ENCODE measurements at regions not wholly inside any gene's neighbourhood (a gene's known extent, or its start where the extent isn't known, plus 50 kb on each side); places are given as distances from the start of the nearest gene placed in this dataset.

- DNase-seq = no peak
Observed at GRCh38 chr9:105928416-105928815, 234.1 kb downstream of the TMEM38B start.

- DNase-seq = no peak
Observed at GRCh38 chr9:105930011-105930627, 235.8 kb downstream of the TMEM38B start.

DNA sequence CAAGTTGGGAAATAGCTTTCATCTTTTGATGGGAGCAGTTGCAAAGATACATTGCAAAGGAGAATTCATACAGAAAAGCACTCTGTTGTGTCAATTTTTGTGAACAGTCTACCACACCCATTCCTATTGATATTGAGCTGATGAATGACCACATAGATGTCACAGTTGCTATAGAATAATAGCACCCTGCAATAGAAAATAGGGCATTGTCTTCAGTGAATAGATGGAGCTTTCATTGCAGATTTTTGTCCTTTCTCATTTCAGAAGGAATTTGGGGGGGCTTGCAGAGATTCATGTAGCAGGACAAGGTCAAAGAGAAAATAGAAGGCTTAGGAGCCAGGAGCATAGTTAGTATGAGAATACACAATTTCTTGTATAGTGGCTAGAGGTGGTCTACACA, 237.9 kb downstream of the TMEM38B start:
- DNase-seq = no peak

- no peak for DNase-seq
Observed at GRCh38 chr9:105950448-105950847, 256.1 kb downstream of the TMEM38B start.

DNA sequence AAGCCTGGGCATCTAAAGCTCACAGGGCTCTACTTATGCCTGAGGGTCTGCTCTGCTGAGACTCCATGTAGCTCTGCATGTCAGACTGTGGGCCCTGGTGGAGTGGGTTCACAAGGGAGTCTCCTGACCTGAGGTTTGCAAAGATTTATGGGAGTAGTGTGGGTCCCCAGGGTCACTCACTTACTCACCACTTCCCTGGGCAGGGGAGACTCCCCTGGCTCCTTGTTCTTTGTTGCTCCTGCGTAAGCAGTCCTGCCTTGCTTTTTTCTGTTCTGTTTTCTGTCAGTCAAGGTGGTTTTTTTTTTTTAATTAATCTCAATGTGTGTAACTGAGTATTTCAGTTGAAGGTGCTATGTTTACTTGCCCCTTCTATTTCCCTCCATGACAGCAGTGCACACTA, 256.6 kb downstream of the TMEM38B start:
- DNase-seq = no peak

GRCh38 chr9:105954517-105954916, 260.2 kb downstream of the TMEM38B start:
- no peak for DNase-seq

DNA sequence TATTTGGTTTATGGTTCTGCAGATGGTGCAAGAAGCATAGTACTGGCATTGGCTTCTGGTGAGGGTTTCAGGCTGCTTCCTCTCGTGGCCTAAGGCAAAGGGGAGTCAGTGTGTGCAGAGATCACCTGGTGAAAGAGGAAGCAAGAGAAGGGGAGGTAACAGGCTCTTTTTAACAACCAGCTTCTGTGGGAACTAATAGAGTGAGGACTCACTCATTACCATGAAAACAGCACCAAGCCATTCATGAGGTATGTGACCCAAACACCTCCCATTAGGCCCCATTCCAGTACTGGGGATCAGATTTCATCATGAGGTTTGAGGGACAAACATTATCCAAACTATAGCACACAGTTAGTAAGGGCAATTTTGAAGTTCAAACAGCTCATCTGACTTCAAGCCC, 263.5 kb downstream of the TMEM38B start:
- no peak for DNase-seq

DNA sequence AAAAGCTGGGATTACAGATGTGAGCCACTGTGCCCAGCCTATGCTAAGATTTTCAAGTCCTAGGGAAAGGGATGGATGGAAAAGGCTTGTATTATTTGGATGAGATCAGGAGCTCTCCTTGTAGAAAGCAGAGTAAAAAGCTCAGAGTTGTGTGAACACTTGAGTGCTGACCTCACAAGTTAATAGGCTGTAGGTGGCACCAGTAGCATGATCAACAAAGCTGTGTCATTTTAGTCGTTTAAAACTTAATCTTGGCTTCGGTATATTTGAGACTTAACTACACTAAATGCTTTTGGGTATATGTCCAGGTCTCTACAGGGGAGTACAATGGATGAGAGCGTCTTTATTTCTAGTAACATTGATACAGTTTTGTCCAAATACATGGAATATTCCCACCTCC, 264.2 kb downstream of the TMEM38B start:
- no peak for DNase-seq

DNA sequence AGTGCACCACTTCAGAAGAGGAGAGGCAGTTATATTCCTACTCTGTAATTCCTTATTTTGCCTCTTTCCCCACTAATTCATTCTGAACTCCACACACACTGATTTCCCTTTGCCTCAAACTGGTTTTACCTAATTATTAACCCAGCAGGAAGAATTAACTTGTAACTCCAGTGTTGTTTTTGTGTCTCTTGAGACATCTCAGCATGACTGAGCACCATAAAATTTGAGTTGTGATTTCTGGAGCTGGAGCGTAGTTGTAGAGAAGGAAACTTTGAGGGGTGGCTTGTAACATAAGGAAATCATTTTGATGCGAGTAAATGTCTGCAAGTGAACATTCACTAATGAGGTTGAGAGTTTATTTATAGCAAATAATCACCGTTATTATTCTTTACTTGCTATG, 265.2 kb downstream of the TMEM38B start:
- DNase-seq = no peak

DNA sequence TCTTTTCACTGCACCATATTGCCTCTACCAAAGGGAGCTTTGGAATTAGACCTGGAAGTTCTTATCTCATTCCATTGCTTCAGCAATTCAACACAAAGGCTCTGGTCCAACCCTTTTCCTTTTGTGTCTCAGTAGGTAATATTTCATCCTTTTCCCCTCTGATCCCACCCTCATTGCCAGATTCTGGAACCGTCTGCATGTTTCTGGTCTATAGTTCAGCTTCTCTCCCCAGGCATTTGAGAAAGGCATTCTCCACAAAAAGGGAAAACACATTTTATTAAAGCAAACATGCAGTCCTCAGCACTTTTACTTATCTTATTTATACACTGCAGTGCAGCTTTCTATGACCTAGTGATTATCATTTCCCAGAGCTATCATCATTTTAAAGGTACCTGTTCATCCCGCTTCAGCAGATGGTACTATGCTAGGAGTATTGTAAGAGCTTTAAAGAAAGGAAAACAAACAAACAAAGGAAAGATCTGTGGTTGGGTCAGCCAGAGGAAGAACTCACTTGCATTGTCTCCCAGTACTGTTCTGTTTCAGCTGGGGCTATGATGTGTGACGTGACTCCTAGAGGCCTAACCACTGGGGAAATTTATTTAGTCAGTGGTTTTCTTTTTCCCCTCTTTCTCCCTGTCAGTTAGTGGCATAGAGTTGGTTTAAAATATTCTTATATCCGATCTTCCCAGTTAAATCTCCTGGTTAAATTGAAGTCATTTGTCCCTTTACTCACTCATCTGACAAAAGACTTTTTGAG, 269.2 kb downstream of the TMEM38B start:
- DNase-seq = no peak

DNA sequence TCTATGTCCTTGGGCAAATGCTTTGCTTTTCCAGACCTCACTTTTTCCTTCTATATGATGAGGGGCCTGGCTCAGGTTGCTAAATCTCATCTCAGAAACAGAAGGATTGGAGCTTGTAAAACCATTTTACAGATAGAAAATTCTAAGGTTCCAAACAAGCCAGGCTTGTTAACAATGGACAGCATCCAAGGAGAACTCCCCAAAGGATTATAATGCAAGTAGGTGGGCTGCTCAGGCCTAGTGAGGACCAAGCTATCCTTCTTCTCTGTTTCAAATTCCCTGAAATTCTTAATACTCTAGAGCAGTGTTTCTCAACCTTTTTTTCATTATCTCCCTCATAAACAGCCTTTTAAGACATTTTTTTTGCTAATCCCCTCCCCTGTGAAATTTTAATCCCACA, 269.8 kb downstream of the TMEM38B start:
- DNase-seq = no peak

- no peak for DNase-seq
Observed at GRCh38 chr9:105966834-105967233, 272.5 kb downstream of the TMEM38B start.

DNA sequence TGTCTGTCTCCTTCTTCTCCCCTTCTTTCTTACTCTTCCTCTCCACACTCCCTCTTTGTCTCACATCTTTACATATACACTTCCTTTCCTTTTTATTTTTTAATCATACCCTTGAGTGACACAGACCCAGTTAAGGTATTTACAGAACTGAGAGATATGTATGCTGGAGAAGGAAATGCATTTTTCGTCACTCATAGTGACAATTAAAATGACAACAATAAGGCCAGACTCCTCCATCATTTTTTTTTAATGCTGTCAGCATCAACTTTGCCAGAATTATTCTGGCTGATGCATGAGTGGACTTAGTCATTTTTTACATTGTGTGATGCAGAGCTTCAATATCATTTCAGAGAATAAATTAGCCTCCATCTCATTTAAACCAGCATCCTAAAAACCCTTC, 272.9 kb downstream of the TMEM38B start:
- no peak for DNase-seq

DNA sequence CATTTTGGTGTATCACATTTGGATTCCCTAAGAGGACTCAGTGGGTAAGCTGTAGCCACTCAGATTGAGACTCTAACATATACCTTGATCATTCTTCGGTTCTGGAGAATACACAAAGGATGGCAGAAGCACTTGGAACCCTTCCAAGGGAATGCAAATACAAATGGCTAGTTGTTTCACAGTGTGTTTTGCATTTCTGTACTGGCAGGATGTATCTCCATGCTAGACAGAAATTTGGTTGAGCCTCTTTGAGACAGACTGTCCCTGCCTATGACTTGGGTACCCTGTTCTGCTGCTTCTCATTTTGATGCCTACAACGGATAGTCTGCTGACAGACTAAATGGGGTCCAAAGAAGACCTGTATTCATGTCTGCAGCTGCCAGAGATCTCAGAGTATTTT, 273.5 kb downstream of the TMEM38B start:
- DNase-seq = no peak

GRCh38 chr9:105968811-105969466, 274.6 kb downstream of the TMEM38B start:
- DNase-seq = no peak

GRCh38 chr9:105969636-105970035, 275.3 kb downstream of the TMEM38B start:
- DNase-seq = no peak

DNA sequence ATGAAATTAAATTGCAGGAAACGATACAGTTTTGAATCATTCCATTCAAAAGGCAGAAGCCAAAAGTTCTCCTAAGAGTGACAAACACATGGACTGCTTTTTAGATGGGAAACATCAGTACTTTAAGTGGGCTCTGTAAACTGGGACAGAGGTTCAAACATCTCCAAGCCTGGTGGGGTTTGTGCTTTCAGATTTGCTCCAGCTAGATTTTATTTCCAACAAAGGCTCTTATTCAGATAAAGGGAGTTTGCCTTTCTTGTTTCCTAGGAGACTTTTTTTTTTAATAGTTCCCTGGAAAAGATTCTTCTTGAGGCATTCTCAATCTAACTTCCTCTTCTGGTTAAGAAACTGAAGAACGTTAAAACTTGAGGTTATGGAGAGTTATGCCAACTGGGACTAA, 277.6 kb downstream of the TMEM38B start:
- DNase-seq = no peak

- no peak for DNase-seq
Observed at GRCh38 chr9:105972466-105973204, 278.3 kb downstream of the TMEM38B start.

GRCh38 chr9:105973951-105974351, 279.6 kb downstream of the TMEM38B start:
- no peak for DNase-seq

DNA sequence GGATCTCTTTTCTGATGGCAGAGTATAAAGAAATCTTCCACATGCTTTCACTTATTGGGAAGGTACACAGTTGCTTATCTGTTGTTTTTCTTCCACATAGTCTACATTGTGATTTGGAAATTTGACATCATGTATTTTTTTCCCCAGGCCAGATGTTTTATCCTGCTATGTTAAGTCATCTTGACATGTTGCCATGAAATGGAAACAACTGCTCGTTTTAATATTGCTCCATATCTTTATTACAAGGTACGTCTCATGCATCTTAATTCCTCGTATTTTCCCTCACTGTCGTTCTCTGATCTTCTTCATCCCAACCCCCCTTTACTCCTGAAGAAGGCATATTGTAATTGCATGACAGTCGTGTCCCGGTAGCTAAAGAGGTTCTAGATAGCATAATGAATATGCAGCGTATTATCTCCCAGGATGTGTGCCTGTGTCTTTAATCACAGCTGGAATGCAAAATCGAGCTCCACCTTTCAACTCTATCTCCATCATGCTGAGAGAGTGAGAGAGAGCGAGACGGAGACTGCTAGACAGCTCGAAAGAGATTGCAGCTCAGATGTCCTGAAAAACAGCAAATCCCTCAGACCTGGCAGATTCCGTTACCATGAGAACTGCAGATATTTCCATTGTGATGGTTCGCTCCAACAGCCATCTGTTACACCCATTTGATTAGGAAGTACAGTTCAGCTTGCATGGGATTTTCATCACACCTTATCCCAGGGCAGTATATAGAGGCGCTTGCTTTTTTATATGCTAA, 281.7 kb downstream of the TMEM38B start:
- DNase-seq = peak; percentile 64

DNA sequence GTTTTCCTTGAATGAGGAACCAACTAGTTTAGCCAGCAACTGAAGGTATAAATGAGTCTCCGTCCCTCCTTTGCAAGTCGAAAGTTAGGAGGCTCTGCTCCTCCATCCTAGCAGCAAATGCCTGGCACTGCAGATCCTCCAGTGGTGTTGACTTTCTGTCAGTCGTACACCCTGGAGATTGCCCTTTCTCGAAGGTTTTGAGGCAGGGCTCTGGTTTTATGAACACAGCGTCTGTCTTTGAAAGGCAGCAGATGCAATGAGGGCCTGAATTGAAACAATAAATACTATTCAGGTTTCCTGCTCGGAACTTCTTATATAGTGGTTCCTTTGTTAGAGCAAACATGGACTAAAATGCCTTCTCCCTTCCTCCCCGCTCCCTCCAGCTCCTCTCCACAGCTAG, 284.0 kb downstream of the TMEM38B start:
- no peak for DNase-seq

GRCh38 chr9:105978826-105979225, 284.5 kb downstream of the TMEM38B start:
- peak; percentile 33 for DNase-seq

DNA sequence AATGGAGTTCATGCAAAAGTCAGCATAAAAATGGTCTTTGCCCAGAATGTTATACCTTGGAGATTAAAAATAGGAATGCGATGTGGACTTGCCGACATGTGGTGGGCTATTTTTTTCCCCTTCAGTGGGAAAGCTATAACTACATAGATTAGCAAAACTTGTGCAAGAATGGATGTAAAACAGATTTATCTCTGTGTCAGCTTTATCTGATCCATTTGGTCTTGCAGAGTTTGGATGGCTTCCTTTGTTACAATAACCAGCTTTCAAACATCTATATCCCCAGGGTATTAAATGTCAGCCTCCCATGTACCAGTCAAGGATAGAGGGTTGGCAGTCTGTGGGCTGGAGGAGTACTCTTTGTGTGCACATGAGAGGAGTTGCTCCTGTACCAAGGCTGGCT, 284.9 kb downstream of the TMEM38B start:
- no peak for DNase-seq
